Left colon (tissue), 2 donors: ENCODE measurements at regions not wholly inside any gene's neighbourhood (a gene's known extent, or its start where the extent isn't known, plus 50 kb on each side); places are given as distances from the start of the nearest gene placed in this dataset.

ENCODE experiments used
- ATAC-seq: fragments of 200-7000 bp; cut with Tn5 transposase; one replicate; pipeline ENCODE4 v1.9.1; 2020; ENCODE audit warnings: mild to moderate bottlenecking, moderate library complexity
- DNase-seq, 2 donors: peaks; one replicate each; pipeline ENCODE4 v3.0.0-alpha.2; 2020
- intact Hi-C, 2 donors: fragments of 100-400 bp; cut with DNase I in 1 of 2; cut with micrococcal nuclease in 1 of 2; formaldehyde crosslinking; loops; one replicate each; pipeline versions ENCODE4 v1.11.2 to v1.14.0; 2022; cut with DNase I, micrococcal nuclease
- donor health status: DM: no; HTN: no; CAD: no.
- donor health status: DM: yes; HTN: yes; CAD: no.

DNA sequence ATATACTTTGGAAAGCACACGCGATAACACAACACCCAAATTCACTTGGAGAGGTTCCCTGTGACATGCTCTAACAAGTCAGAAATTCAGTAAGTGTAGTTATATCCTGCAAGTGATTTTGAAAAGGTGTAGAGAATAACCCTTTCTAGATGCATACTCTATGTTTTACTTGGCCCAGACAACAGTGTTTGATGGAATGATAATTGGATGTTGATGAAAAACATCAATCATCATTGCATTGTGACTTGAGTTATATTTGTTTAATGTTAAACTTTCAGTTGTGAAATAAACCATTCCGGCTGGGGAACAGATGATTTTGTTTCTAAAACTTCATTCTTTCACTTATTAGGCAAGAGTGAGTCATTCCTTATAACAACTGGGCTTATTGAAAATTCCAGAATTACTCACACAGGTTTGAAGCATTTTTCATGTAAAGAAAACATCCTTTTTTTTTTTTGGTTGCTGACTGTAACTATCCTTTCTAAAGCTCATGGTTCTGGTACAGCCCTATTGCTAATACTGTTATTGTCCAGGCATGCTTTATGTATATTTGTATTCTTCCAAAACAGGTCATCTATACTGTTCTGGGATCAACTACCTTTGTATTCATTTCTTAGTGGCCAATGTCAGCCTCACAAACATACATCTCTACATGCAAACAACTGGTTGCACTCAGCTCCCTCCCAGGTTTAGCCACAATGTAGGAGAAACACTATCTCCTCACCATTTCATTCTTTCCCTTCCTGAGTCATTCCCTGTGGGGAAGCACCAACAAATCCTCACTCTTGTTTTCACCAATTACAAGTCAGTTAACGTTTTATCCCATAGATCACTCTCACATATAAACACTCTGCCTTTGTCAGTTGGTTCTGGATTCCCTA, 121.2 kb upstream of the LRIG3 start:
- no peak for DNase-seq
- intact Hi-C loops, result no loop called here
- no peak for ATAC-seq

DNA sequence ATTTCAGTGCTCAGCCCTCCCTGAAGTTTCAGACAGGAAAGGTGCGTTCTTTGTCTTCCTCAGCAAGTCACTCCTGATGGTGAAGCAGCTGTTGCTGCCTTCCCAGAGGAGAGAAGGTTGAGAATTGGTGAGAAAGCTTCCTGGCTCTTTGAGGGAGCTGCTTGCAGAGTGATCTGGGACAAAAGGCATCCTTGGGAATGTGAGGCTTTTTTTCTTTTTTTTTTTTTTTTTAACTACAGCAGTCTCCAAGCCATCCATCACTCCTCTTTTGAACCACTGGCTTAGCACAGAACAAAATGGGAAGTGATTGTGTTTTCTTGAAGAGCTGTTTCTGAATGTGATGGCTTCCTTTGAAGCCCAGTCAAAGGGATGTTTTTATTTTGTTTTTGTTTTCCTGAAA, 120.4 kb upstream of the LRIG3 start:
- intact Hi-C loops, result no loop called here
- ATAC-seq (no peak), DNase-seq (no peak)

DNA sequence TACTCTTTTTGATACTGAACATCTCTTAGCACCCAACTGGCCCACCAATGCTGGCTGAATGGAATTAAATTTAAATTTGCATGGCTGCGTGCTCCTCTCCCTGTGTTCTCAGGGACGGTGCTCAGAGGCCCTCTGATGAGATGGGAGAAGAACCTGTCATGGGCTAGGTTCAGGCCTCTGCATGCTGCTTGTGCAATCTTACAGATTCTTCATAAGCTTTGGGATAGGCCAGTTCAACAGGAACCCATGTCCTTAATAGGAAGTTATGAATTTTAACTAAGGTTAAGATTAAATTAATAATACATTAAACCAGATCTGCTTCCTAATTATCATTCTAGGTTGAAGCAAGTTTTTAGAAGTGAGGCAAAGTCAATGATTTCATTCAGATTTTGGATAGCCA, 119.7 kb upstream of the LRIG3 start:
- DNase-seq (no peak), ATAC-seq (no peak)
- intact Hi-C loops, result no loop called here

DNA sequence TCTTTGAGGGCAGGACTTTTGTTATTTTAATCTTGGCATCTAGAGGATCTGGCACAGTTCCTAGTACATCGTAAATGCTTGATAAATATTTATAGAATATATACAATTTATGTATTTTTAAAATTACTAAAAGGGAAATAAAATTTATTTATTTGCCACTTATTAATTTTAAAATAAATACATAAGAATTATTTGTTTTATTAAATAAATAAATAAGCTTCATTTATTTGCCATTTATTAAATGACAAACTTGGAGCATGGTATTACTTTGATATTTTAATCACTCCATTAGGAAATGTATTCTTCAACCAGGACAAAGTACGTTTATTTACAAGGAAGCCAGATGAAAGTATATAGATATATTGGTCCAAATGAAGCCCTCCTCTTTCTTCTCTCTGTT, 118.7 kb upstream of the LRIG3 start:
- ATAC-seq (no peak), DNase-seq (no peak)
- intact Hi-C loops, result no loop called here

DNA sequence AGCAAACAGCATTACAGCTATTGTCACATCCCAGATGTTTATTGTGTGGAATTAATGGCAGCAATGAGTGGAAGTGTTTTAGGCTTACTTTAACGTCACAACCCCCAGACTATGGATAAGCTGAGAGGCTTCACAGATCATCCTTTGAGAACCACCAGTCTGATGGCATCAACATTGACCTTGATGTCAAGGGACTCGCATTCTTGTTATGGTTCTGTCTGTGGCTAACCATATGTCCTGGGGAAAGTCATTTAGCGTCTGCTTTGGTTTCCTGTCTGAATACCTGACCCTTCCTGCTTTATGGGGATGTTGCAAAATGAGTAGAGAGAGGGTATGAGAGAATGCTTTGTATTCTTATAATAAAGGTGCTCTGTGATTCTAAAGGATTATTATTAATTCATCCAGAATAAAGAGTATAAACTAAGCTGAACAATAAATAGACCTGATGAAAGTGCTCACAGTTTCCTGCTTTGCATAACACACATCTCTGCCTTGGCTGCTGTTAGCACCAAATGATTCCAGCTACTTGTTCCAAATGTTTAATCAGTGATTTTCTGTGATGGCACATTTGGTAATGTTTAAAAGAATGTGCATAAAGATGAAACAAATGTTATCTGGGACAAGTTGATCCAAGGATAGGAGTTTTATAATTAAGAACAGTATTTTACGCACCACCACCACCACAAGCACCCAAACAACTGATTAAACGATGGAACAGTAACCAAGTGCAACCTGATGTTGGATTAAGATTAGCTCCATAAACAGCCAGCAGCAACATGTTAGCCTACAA, 116.9 kb upstream of the LRIG3 start:
- intact Hi-C loops, result no loop called here
- DNase-seq, result no peak
- no peak for ATAC-seq

DNA sequence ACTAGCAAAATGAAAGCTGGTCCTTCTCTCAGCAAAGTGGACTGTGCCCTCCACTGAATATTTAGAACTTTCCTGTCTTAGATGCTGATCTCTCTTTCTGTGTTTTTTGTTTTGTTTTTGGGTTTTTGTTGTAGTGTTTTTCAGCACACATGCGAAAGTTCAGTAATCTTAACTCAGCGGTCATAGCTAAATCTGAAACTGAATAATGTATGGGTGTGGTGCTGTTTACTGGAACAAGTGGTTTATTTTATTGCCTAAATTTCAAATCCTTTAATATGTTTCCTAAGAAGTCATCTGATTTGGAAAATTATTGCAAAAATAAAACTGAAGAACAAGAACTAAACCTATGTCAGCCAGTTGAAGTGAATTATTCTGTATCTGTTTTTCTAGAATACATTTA, 116.0 kb upstream of the LRIG3 start:
- intact Hi-C loops, result no loop called here
- ATAC-seq, result peak; percentile 22
- no peak for DNase-seq

DNA sequence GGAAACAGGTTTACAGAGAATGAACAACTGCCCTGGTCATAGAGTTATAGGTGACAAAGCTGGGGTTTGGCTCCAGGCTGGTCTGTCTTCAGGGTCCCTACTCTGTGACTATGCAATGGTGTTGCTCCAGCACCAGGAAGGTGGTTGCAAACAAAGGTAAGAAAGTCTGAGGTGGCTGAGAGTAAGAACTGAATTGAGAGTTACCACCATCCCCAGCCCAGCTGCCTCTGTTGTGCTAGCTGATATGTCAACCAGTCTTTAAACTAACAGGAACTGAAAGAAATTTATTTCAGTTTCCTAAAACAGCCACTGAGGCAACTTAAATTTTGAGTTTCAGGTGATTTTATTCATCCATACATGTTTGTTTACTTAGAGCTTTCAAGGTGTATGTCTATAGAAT, 111.0 kb upstream of the LRIG3 start:
- DNase-seq (no peak), ATAC-seq (no peak)
- intact Hi-C loops, result no loop called here

DNA sequence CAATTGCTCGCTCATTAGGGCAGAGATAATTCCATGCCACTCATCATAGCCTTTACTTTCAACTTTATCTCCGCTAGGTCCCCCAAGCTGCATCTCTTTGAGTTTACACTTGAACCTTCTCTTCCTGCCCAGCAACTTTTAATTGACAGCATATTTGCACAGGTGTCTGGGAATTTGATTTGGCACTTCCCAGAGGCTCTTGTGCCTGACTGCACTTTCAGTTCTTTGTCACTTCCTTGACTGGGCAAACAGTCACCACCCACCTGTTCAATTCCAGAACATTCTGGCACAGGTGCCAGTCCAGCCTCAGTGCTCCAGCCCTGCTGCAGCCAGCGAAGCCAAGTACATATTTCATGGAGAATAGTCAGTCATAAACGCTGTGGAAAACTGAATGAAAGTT, 110.1 kb upstream of the LRIG3 start:
- peak; percentile 98 for ATAC-seq
- intact Hi-C loops, result no loop called here
- DNase-seq, result peak; percentile 62 to 88

DNA sequence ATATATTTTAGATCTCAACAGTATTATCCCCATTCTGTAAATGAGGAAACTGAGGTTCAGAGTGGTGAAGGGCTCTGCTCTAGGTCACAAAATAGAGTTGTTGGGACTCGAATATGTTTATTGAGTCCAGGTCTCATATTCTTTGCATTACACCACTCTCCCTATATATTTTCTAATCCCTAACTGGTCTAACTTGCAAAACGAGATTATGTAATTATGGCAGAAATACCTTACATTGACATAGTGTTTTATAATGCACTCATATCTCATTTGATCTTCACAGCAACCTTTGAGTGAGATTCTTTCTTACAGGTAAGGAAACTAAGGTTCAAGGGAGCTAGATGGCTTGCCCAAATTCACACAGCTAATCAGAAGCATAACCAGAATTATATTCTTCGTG, 106.9 kb upstream of the LRIG3 start:
- intact Hi-C loops, result no loop called here
- ATAC-seq (peak; percentile 30), DNase-seq (no peak)

DNA sequence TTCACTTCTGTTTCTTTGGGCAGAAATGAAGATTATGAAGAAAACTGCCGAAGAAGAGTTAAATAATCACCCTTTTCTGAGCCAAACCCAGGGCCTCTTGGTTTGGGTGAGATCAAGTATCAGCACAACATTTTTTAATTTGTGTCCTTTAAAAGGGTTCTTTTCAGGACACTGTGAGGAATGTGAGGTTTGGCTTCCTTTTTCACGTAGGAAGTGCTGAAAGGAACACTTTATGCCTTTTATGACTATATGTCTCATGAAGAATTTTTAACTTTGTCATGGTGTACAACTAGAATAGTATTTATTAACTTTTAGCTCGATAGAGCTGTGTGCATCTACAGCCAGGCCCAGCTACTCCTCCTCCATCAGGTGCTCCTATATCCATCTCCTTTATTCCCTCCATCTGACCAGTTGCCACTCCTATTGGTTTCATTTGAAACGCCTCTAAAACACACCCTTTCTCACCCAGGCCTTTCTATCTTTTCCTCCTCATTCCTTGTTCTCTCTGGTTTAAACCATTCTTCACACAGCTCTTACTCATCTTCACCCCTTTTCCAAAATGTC, 103.6 kb upstream of the LRIG3 start:
- DNase-seq, result no peak
- ATAC-seq, result no peak
- intact Hi-C loops, result no loop called here

DNA sequence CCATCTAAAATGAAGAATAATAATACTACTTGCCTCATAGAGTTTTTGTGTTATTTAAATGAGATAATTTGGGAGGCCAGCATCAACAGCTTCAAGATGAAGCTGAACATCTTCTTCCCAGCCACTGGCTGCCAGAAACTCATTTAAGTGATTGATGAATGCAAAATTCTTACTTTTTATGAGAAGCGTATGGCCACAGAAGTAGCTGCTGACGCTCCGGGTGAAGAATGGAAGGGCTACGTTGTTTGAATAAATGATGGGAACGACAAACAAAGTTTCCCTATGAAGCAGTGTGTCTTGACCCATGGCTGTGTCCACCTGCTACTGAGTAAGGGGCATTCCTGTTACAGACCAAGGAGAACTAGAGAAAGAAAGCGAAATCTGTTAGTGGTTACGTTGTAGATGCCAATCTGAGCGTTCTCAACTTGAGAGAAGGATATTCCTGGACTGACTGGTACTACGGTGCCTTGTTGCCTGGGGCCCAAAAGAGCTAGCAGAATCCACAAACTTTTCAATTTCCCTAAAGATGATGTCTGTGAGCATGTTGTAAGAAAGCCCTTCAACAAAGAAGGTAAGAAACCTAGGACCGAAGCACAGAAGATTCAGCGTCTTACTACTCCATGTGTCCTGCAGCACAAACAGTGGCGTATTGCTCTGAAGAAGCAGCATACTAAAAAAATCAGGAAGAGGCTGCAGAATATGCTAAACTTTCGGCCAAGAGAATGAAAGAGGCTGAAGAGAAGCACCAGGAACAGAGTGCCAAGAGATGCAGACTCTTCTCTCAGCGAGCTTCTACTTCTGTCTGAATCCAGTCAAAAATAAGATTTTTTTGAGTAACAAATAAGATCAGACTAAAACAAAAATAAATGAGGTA, 100.0 kb upstream of the LRIG3 start:
- DNase-seq (no peak), ATAC-seq (no peak)
- intact Hi-C loops, result no loop called here

DNA sequence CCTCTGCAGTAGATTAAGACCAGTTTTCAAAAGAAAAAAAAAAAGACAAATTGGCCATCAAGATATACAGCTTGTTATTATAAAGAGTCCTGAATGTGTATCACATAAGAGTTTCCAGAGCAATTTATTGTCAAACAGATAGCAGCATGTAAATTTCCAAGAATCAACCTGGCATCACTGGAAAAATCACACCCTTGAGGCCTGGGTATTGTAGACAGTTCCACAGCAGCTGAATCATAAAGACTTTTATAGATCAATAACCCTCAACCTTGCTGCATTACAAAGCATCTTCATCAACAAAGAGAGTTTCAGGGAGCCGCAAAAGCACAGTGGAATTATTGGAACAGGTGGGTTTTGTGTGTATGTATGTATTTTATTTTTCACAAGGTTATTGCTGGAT, 94.6 kb upstream of the LRIG3 start:
- ATAC-seq (peak; percentile 45), DNase-seq (no peak)
- intact Hi-C loops, result no loop called here

DNA sequence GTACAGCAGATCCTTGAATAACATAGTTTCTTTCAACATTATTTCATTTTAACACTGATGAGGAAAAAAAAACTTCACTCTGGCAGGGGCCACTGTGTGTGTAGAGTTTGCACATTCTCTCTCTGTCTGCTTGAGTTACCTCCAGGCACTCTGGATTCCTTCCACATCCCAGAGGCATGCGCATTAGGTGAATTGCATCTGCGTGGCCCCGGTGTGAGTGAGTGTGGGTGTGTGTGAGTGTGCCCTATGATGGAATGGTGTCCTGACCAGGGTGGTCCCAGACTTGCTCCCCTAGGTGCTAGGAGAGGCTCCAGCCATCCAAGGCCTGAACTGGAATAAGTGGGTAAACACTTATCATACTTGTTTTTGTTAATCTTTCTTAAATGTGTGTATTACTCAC, 90.6 kb upstream of the LRIG3 start:
- no peak for ATAC-seq
- no peak for DNase-seq
- intact Hi-C loops, result no loop called here

DNA sequence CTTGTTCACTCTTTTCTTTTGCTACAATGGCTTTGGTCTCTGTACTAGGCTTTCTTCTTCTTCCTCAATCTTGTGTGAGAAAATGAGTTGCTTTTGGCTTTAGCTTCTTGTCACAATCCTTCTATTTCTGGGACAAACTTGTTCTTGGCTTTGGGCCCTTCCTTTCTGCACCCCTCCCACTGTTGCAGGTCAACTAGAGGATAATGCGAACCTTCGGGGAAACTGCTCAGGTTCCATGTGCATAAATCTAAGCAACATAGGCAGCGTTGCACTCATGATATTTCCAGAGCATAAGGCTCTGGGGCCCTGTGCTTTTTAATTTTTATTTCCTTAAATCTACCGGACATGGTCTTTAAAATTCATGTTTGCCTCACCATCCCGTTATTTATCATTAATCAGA, 89.8 kb upstream of the LRIG3 start:
- intact Hi-C loops, result no loop called here
- ATAC-seq, result no peak
- DNase-seq, result no peak

DNA sequence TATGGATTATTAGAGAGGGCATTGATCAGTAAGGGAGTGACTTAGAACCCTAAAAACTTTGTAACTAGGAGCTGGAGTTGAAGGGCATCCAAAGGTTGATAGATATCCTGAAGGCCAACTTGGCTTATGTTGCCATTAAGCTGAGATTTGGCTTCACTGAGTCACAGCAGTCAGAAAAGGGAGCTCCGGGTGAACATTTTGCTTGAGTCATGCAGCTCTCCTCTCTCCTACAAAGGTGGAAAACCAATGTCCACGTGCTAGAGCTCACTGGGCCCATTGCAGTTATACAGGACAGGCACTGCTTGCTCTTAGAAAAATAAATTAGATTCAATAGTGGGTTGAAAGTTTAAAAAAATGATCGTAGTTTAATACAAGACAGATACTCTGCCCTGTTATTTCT, 87.3 kb upstream of the LRIG3 start:
- ATAC-seq (no peak), DNase-seq (no peak)
- intact Hi-C loops, result no loop called here

DNA sequence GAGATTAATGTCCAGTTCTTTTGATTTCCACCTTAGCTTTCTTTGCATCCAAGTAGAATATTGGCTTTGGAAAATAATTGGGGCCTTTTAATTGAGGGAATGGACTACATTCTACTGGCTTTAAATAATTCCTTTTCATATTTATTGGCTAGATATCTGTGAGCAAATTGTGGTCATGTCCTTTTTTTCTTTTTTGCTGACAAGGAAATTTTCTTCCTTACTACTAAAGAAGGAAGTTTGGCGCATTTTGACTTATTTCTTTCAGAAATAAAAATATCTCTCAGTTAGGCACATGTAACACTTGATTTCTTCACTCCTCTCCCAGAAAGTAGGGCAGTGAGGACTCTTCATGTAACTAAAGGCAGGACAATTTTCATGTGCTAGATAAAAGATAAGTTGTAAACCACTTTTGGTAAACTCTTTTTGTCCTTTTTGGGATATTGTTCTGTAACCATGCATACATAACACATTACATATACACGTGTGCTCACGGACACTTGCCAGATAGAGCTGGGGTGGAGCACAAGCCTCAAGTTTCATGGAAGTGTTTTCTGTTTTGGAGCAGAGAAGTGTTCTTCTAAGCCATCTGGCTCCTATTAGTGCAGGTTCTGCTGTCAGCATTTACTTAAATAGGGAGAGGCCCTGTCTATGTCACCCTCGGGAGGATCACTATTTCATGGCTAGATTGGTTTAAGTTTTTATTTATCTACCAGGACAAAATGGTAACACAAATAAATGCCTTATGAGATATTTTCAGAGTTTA, 85.1 kb upstream of the LRIG3 start:
- DNase-seq, result no peak
- no peak for ATAC-seq
- intact Hi-C loops, result no loop called here

DNA sequence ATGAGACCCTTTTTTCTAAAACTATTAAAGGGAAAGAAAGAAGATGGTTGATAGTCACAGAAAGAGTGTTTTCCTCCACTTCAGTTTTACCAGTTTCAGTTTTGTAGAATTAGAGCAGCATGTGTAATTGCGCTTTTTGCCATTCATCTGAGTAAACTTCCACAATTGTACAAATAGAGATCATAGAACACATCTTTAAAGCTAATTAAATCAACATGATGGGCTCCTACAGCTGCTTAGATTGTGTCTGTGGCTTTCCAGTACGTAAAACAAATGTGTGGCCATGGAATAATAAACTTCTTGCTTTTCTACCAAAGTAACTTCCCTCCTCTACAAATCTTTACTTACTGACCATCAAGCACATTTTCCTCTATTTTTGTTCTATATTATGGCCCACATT, 84.2 kb upstream of the LRIG3 start:
- no peak for ATAC-seq
- DNase-seq, result no peak
- intact Hi-C loops, result no loop called here

DNA sequence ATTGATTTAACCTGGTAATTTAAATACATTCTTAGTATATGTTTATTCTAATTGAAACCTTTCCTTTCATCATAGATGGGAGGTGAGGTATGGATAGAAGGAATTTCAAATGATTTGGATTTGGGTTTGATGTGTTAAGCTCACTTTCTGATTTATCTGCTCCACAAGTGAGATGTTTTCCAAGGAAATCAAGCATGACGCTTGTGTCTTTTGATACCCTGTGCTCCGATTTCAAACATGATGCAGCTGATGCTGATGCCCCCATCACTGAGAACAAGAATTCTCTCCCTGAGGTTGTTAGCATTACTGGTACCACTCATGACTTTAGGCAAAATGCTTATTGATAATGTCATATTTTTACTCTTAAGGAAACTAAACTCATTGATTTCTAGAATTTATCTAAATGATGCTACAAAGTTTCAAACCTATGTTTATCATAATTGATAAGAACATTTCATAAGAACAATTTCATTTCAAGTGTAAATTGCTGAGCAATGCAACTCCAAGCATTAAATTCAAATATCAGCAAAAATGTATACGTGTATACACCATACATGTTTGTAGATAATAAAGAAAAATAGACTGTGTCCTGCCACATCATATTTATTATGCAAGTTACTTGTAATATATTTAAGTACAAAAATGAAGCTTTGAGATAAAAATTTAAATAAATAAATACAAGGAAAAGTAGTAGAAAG, 75.5 kb upstream of the LRIG3 start:
- intact Hi-C loops, result no loop called here
- no peak for ATAC-seq
- no peak for DNase-seq
